ENCODE measurements at regions not wholly inside any gene's neighbourhood (a gene's known extent, or its start where the extent isn't known, plus 50 kb on each side); places are given as distances from the start of the nearest gene placed in this dataset.
"Not testable (repeated sequence)": the region's sequence is repeated elsewhere in the genome, so short reads cannot be mapped to it uniquely, and the experiment has no call there.

DNA sequence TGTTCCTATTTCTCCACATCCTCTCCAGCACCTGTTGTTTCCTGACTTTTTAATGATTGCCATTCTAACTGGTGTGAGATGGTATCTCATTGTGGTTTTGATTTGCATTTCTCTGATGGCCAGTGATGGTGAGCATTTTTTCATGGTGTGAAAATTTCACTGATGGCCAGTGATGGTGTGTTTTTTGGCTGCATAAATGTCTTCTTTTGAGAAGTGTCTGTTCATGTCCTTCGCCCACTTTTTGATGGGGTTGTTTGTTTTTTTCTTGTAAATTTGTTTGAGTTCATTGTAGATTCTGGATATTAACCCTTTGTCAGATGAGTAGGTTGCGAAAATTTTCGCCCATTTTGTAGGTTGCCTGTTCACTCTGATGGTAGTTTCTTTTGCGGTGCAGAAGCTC is 142.2 kb upstream of the ELL2 start:
- DNase-seq (ENCODE audit: low read depth, low spot score) = not testable (repeated sequence)

DNA sequence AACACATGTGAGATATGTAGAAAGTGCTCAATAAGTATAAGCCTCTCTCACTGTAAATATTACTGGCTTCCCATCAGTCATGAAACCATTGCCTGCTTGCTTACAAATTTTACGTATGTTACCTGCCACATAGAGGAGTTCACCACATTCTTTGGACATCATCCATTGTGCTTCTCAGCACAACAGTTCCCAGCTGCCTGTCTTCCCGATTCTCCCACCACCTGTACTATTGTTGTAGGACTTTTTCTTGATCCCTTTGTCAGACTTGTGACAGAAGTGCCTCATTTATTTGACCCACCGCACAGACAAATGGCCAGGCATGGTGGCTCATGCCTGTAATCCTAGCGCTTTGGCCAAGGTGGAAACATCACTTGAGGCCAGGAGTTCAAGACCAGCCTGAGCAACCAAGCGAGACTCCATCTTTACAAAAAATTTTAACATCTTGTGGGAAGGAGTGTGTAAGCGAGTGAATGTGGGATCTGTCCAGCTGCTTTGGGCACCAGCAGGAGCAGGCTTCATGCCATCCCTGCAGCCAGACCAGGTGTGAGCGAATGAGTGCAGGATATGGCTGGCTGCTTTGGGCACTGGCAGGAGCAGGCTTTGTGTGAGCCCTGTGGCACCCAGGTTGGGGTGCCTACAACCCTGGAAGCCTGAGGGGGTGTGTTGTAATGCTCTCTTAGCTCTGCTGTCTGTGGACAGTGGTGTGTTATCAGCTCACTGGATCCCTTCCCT is 139.9 kb upstream of the ELL2 start:
- no peak for DNase-seq (ENCODE audit: low read depth, low spot score)

DNA sequence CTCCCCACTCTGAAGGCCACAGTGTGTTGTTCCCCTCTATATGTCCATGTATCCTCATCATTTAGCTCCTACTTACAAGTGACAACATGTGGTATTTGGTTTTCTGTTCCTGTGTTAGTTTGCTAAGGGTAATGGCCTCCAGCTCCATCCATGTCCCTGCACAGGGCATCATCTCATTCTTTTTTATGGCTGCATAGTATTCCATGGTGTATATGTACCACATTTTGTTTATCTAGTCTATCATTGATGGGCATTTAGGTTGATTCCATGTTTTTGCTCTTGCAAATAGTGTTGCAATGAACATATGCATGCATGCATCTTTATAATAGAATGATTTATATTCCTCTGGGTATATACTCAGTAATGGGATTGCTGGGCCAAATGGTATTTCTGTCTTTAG is 135.8 kb upstream of the ELL2 start:
- not testable (repeated sequence) for DNase-seq (ENCODE audit: low read depth, low spot score)

DNA sequence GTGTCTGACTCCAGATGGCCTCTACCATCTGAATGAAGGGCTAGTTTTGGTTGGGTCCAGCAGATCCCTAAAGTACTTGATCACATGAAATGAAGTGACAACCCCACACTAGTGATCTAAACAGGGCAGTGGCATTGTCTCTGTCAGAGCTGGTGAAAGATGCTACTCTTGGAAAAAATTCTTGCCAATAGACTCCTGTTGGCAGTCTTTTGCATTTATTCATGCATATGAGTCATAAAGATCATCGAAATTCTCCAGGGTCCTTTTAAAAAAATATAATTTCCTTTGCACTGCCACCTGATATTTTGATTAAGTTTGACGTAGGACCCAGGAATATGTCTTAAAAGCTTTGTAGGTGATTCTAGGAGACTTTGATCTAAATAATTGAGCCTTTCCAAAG is 135.1 kb upstream of the ELL2 start:
- no peak for DNase-seq (ENCODE audit: low read depth, low spot score)

DNA sequence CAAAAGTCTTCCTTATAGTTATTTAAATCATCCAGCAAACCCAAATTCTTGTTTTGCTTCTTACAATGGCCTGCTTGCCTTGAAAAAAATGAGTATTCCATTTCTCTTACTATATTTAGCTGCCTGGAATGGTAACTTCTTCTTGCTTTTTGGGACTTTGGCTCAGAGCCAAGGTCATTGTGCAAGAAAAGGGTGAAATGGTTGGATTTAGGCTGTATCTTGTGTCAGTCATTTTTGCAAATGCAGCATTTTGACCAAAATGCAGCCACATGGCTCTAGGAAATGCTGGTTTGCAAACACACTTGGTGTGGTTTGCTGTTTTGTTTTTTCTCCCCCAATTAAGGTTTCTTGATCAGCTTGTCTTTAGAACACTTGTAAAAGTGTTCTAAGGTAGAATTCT is 133.3 kb upstream of the ELL2 start:
- DNase-seq (ENCODE audit: low read depth, low spot score) = no peak

DNA sequence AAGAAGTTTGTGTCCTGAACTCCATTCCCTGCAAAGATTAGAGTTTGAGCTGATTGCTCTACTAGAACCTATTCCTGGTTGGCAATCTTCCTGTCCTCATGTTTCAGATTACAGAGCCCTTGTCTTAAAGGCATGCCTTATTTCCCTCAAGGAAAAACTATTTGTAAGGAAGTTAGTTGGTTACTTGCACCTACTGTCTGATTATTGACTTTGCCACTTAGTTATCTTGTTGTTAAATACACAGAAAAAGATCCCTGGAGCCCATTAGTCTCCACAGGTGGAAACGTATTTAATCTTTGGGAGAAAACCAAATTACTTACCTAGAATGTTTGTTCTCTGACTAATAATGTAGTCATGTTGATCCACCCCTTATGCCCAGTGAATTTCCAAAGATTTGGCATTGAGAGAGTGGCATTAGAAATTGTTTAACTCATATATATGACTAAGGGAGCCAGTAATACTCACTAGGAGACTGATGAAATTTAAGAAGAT is 132.3 kb upstream of the ELL2 start:
- DNase-seq (ENCODE audit: low read depth, low spot score) = no peak

DNA sequence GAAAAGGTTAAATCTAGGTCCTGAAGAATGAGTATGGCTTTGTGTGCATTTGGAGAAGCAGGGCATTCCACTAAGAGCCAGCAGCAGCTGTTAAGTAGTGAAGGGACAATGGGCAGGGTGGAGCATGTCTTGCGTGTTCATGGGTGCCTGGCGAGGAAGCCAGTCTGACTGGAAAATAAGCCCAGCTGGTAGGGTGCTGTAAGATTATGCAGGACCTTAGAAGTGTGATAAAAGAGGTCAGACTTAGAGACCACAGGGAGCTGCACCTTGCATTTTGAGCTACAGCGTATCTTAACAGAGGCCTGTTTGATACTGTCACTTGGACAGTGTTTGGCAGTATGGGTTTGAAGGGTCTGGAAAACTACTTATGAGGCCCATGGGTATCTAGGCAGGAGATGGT is 131.7 kb upstream of the ELL2 start:
- no peak for DNase-seq (ENCODE audit: low read depth, low spot score)

DNA sequence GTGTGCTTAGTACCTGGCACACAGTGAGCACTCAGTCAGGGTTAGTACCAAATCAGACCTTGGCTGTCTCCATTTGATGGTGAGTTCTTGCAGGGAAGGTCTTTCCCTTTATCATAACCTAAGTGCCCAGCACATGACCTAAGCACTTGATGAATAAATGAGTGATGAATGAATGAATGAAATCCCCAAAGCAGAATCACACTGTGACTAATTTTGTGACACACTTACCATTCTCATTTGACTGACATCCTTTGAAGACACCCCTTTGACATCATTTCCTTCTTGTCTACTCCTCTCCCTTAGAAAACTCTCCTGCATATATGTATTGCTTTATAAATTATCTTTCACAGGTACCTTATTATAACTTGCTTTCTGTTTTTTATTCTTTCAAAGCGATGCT is 130.2 kb upstream of the ELL2 start:
- DNase-seq (ENCODE audit: low read depth, low spot score) = no peak

DNA sequence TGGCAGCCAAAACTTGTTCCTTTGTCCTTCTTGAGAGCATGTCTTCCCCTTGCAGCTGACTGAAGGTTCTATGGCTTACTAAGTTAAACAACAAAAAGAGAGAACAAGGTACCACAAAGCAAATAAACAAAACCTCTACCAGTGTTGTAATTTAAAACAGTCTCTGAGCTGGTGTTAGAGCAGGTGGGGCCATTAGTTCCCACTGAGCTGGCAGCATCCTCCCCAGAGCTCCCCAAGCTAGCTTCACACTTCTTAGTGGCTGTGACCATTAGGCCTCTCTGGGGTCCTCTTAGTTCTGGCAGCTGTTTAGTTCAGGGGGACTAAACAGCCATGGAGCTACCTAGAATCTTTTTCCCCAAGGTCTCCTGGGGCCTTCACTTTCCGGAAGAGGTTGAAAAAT is 128.6 kb upstream of the ELL2 start:
- DNase-seq (ENCODE audit: low read depth, low spot score) = no peak

DNA sequence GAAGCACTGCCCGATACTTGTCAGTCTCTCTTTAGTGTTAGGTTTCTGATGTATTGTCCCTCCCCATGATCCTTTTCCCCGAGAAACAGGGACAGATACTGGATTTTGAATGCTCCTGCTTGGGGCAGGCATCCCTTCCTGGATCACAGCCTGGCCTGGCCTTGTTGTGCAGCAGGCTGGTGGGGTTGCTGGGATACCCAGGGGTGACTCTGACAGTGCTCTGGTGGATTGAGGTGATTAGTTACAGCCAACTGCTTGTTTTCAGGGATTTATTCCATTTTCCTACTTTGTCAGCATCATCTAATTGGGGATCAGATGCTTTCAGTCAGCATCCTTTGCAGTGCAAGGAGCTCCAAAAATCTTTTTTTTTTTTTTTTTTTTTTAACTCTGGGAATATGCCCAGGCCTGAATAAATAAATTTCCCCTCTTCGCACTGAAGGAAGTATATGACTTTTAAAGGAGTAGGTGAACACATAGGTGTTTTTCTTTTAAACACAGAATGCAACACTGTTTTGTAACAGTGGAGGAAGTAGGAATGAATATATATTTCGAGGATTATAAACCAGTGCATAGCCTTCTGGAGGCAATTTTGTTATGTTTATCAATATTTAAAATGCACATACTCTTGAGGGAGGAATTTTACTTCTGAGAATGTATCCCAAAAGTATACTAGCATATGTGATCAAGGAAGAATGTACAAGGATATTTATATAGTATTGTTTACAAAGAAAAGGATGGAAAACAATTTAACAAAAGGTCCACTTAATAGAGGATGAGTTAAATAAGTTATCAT is 127.3 kb upstream of the ELL2 start:
- DNase-seq (ENCODE audit: low read depth, low spot score) = no peak

DNA sequence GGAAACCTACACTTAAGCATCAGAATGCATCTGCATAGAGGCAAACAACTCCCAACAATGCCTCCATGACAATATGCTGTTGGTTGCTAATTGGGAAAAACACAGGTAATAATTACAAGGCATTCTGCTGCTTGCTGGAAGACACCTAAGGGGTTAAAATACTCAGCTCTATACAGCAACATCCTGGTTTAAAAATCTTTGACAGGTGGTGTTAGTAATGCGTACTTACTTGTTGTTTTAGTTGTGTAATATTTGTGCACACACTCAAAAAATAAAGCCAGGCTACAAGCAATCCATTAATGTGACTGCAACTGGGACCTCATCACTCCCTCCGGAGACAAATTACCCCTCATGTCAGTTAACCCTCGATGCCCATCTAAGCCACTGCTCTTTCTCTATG is 126.3 kb upstream of the ELL2 start:
- no peak for DNase-seq (ENCODE audit: low read depth, low spot score)

DNA sequence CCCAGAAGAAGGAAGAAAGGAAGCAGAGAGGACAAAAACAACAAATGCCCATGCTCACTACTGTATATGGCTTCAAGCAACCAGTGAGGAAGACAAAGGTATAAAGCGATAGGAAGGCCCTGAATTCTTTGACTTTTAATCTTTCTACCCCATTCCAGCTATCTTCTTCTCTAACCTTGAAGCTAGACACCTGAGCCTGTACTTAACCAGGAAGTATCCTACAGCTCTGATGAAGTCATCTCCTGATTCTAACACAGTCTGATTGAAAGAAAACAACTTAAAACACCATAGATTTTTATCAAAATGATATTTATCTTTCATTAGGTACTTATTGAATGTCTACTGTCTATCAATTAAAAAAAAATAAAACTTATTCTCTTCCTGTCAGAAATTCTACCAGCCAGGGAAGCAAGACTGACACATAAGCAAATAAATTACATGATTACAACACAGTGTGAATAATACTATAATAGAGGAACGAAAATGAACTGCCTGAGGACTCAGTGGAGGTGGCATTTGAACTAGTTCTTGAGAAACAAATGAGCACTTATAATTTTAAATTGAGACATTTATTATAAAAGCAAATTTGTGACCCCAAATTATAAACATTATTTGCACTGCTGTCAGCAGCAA is 123.3 kb upstream of the ELL2 start:
- DNase-seq (ENCODE audit: low read depth, low spot score) = no peak

DNA sequence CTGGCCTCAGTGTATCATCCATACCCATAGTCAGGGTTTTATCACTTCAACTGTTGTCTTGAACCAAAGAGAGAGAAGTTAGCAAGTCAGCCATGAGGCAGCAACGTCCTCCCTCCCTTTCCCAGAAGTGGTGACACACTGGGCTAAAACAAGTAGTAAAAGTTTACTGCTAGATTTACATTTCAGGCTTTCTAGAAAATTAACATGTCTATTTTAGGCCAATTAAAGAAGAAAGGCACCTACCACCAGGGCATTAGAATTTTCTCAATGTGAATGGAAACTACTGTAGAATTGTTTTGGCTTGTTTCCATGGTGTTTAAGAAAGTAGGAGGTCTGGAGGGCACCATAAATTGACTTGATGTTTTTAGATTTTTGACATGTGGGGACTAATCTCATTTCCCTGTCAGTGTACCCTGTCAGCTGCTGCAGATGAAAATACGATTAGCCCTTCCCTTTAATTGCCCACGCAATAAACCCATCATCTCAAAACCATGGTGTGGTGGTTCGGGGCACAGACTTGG is 121.8 kb upstream of the ELL2 start:
- no peak for DNase-seq (ENCODE audit: low read depth, low spot score)

DNA sequence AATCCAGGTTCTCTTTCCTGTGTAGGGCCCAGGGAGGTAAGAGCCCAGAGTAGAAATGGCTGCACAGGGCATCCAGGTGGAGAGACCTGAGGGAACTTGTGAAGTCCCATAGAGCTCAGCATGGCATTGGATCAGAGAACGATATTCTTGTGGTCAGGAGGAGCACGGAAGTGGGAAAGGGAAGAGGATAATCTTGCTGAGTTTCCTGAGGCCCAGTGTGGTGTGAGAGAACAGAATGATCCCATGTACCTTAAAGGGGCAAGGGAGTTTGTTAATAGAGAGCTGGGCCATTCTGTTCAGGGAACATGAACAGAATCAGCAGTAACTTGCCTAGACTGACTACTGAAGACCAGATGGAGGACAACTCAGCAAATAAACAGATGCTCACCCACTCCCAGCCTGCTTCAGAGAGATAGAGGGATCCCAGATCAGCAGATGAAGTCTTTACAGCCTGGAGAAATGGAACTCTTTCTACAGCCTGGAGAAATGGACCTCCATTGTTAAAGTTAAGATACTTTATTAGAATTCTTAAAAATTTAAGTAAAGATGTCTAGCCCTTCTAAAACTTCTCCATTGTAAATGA is 119.7 kb upstream of the ELL2 start:
- no peak for DNase-seq (ENCODE audit: low read depth, low spot score)

DNA sequence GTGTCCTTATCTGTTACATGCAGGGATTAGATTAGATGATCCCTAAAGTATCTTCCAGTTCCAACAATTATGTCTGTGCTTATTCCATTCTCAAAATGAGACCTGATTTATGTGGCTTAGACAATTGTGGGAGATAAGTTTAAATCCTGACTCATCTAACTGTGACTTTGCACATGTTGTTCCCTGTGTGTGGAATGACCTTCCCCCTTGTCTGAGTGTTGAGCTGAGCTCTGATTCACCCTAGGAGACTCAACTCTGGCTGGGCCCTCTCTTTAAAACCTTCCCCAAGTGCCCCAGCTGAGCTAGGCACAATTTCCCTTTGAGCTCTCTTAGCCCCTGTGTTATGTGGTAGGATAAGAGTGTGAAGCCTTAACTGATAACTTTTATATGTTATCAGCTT is 118.9 kb upstream of the ELL2 start:
- DNase-seq (ENCODE audit: low read depth, low spot score) = no peak

DNA sequence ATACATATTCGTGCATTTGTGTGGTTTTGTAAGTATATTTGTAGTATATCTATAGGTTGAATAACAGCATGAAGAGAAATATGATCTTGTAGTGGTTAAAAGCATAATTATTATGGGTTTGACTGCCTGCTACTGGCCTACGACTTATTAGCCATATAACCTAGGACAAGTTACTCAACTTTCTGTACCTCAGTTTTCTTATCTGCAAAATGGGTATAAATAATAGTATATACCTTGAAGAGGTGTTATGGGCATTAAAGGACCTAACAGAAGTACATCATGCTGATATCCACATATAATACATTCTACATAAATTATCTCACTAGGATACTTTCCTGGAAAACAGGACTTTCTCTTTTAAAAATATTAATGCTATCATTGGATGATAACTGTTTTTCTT is 118.3 kb upstream of the ELL2 start:
- no peak for DNase-seq (ENCODE audit: low read depth, low spot score)

DNA sequence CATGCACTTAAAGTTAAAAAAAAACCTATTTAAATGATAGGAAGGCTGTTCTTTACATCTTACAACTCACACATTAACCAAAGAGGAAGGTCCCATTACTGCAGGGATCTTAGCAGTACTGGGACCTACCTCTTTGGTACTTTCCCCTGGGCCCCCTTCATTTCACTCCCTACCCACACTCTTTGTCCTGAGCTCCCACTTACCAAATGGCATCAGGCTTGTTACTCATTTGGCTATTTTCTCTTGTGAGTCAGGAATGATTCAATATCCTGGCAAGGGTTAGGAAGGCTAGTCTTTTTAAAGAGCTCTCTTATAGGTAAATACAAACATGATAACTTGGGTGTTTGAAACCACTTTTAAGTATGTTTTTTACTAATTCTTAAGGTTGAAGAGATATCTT is 117.4 kb upstream of the ELL2 start:
- peak; percentile 25 for DNase-seq (ENCODE audit: low read depth, low spot score)

DNA sequence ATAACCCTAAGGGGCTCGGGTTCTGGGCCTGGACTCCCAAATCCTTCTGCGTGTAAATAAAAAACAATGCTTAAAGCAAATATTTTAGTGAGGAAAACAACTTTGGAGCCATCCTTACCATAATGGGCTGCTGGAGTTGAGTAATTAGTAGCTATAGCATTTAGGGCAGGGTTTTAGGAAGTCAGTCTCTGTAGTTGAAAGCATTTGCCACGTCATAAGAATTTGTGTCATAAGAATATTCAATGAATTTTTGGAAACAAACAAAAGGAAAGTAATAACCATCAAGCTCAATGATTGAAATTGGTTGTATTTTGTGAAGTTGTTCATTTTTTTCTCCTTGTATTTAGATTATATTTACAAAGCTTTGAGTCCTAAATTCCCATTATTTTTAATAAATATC is 114.8 kb upstream of the ELL2 start:
- DNase-seq (ENCODE audit: low read depth, low spot score) = no peak

DNA sequence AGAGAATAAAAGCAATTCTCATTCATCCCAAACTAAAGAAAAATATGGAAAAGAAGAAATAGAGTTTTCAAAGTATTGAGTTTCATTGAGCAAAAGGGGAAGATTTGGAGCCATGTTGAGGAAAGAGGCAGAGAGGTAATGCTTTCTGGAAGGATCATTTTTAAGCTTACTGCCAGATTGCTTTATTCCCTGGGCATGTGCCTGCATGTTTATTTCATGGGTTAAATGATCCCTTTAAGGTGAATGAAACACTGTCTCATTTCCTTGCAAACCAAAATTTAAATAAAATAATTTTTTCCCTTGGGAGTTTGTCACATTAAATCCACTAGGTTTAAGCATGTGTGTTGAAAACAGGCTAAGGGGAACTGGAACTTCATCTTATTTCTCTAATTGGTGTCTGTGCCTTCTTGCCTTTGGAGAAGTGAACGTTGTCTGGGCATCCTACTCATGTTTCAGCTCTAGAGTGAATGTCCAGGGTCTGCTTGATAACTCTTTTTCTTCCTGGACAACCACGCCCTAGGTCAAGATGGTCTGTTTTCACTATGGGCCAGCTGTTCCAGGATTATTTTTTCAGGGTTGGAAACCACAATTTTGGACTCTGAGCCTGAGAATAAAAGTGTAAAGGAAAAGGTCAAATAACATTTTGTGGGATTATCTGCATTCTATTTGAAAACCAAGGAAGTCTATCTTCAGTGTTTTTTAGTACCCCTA is 114.1 kb upstream of the ELL2 start:
- no peak for DNase-seq (ENCODE audit: low read depth, low spot score)

DNA sequence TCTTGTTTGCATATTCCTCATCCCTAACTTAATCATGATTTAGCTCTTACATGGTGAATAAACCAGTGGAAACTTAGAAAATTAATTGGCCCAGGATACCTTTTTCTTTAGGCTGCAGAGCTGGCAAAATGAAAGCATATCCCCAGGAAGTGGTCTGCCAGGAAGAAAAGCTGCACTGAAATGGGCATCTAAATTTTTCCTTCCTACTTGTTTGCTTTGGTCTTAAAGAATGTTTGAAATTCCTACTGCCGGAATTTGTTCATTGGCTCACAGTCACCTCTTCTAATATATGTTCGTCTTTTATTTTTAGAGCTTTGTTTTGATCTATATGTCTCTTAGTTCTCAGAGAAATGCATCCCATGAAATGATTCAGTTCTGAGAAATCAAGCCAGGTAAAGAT is 113.2 kb upstream of the ELL2 start:
- no peak for DNase-seq (ENCODE audit: low read depth, low spot score)

DNA sequence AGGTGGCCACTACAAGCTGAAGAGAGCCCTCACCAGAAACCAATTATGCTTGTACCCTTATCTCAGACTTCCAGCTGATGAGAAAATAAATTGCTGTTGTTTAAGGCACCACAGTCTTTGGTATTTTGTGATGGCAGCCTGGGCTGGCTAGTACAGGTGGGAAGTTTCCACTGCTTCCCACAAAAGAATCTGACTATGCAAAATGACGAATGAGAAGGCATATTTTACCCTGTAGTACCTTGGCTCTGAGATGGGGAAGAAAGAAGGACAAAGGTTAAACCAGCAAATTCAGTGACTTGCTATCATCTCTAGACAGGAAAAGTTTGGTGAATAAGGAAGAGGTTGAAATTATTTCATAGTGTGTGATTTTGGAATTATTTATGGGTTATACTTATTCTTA is 112.8 kb upstream of the ELL2 start:
- DNase-seq (ENCODE audit: low read depth, low spot score) = no peak

DNA sequence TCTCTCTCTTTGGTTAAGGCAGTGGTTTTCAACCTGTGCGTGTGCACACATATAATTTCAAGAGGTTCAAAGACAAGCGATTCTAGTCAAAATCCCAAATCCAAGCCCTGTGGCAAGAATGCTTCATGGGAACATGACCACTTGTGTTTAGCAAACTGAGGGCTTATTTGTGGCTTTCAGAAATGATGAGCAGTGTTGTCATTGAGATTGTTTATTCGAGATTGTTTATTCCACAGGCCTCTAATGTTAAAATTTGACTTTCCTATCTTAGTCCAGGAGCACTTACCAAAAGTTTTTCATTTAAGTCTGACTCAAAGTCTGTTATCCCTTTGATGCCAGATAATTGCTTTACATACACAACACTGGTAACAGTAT is 111.1 kb upstream of the ELL2 start:
- no peak for DNase-seq (ENCODE audit: low read depth, low spot score)
